Caki2 (cell line): ENCODE measurements at regions not wholly inside any gene's neighbourhood (a gene's known extent, or its start where the extent isn't known, plus 50 kb on each side); places are given as distances from the start of the nearest gene placed in this dataset.

Experiments used
- DNase-seq: peaks from one replicate; pipeline ENCODE4 v3.0.0-alpha.2; 2015; ENCODE audit warnings: low read depth
- in situ Hi-C: cut with HindIII; loops from 2 replicates; pipeline ENCODE4 v1.10.0; 2016; ENCODE audit warnings: low sequenced_read_pairs, low pct_unique_long_range_greater_than_20kb, mixed read lengths

DNA sequence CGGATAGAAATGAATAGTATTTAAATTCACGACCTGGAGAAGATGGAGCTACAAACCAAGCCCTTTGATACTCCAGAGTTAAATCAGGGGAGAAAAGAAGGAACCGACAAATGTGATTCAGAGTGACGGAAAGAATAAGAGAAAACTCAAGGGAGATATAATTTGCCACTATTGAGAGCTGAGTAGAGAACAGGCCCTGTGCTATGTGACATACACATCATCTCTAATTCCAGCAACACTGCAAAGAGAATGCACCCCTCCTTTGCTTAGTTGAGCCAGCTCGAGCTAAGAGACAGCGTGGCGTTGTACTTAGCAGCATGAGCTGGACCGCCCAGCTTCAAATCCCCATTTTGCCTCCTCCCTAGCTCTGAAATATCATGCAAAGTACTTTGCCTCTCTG is 266.4 kb upstream of the TENM3 start:
- in situ Hi-C loops: no loop called here
- DNase-seq: no peak

DNA sequence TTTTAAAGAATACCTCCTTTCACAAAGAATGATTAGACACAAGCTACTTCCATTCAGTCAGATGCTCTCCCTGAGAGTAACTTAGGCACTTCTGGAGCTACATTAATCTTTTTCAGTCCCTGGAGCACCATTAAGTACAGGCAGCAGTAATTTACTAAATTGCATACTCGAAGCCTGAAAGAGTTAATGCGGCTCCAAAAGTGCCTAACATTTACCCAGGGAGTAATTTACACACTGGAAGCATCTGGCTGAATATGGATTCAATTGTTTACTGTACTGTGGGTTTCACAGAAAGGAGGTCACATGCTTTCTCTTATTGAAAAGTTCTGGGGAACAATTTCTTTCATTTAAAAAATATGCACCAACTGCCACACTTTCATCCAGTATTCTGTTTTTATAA is 260.8 kb upstream of the TENM3 start:
- no peak for DNase-seq
- in situ Hi-C loops: no loop called here

DNA sequence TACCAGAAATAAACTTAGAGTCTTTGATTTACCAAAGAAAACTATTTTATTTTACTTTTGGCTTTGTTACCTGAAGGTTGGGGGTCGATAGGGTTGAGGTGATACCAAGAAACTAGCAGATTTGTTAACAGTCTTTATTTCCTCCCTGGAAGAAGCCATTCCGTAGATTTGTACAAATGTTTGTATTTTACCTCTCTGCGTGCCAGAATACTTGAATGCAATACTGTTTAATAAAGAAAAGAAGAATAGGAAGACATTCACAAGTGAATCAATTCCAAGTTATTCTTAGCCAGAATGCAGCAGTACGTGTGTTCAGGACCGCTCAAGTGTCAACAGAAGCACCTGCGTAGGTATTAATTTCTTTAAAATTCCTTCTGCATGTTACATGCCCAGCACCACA is 260.3 kb upstream of the TENM3 start:
- DNase-seq: no peak
- in situ Hi-C loops: no loop called here

DNA sequence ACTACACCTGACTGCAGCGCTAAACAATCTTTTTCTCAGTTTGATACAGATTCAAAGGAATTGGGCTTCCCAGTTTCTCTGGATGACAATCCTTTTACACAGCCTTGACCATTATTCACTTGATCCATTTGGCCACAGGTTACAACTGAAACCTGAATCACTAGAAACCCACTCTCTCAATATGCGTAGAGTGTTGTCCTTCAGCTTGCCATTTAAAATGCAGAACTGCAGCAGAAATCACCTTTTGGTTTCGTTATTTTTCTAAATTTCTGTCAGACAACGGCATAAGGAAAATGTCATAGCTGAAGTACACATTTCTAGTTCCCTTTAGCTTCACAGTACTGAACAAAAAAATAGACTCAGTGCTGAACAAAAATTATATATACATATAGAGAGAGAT is 255.8 kb upstream of the TENM3 start:
- in situ Hi-C loops: no loop called here
- no peak for DNase-seq

DNA sequence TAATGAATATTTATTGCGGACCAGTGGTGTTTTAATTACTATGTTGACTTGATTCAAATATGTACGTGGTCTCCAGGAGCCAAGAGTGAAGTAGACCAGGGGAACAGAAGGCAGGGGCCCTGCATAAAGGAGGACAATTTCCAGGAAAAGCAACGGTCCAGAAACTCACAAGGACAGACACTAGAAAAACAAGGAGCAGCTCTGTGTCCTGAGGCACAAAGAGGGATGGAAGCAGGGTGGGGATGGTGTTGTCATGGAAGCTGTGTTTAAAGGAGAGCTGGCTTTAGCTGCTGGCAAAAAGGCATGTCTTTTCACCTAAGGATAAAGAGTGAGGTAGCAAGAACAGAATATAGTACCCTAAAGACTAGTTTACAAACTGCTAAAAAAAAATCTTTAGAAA is 254.1 kb upstream of the TENM3 start:
- DNase-seq: no peak
- in situ Hi-C loops: no loop called here

DNA sequence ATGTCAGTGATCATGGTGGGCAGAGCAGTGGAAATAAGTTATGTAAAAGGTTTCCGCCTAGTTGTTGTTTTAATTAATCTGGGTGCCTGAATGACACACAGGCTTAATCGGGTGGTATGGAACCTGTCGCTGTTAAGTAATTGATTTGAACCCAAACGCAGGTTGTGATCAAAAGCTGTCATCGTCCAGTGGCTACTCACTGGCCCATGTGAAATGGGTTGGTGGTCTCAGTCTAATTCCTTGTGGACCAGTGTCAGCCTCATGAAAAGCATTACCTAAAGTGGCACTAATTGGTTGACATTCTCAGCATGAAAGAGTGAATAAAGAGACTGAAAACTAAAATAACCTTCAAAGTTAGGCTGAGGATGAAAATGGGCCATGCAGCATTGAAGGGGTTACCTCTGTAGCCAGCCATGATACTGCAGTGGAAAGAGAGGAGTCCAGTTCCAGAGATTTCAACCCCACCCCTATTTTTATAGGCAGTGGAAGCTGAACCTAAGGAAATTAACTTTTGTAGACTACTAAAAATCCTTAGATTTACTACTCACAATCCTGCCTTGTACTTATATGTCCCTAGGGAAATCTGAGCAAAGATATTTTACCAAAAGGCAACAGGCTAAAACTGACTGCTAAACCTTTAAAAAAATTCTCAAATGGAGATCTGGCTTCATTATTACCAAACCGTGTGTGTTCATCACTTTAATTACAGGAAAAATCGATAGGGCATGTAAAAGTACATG is 251.7 kb upstream of the TENM3 start:
- in situ Hi-C loops: no loop called here
- no peak for DNase-seq

DNA sequence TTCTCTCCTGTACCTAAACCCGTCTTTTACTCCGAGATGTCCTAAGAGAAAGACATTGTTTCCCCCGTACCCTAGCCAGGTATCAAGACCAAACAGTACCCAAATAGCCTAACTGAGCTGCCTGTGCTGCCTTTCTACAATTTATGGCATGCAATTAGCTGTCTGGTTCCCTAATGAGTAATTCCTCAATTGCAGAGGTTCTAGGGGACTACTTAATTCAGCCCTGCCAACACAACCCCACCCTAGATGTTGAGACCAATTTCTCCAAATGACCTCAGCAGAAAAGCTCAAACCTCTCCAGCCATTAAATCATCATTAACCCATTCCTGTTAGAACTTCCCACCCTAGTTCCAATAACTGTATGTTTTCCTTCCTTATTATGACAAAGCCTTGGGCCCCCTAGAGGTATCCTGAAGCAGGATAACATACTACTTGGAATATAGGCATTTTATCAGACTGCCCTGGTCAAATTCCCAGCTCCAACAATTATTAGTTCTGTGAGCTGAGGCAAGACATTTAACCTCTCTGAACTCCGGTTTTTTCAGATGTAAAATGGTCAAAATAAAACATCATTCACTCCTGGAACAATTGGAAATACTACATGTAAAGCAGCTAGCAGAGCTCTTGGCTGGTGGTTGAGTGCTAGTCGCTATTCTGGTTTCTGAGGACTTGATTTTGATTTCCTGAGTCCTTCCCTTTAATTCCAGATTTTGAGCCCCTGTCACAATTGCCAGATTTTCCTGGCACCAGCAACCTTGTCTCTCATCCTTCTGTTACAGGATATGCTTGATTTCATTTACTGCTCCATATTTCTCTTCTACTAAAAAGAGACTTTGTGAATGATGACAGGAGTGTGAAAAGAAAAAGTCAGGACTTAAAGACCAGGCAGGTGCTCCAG is 244.6 kb upstream of the TENM3 start:
- in situ Hi-C loops: no loop called here
- no peak for DNase-seq

DNA sequence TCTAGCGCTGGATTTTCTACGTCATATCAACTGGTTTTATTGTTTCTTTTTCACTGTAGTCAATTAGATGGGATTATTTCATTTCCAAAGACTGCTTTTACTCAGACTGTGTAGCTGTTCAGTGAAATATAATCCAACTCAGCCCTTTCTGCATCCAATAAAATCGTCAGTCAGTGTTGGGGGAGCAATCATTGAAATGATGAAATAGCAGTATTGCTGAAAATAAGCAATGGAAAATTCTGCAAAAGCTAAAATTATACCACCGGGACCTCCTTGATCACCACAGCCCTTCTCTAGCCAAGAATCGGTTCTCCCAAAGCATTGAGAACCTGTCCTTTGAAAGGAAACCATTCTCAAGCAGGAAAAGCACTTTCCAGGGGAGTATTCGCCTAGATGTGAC is 243.1 kb upstream of the TENM3 start:
- DNase-seq: no peak
- in situ Hi-C loops: no loop called here

DNA sequence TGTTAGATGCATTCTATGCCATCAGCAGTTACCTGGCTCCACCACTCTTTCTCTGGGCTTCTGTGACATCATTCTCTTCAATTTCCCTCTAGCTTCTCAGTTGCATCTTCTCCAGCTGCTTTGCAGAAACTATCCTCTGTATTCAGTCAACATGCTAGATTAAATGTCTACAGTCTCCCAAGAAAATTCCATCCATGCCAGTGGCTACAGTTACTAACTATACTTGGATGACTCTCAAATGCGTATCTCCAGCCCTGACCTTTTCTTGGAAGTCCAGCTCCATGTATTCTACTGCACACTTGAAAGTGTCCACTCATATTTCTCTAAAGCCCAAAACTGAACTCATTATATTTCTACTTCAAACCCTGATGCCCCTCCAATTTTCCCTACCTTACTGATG is 232.3 kb upstream of the TENM3 start:
- in situ Hi-C loops: no loop called here
- DNase-seq: no peak

DNA sequence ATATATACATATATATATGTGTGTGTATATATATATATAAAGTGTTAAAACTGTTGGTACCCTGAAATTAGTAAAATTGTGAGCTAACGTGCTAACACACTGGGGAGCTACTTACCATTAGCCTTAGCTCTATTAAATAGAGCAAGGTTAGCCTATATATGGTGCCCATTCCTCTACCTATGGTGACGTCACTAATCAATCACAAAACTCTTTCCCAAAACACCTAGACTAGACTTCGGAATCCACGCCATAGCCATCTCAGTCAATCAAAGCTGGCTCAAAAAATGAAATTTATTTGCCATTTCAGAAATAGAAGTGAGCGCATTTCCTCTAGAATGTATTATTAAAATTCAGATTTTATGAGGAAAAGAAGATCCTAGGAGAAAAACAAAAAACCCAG is 229.0 kb upstream of the TENM3 start:
- in situ Hi-C loops: no loop called here
- no peak for DNase-seq

DNA sequence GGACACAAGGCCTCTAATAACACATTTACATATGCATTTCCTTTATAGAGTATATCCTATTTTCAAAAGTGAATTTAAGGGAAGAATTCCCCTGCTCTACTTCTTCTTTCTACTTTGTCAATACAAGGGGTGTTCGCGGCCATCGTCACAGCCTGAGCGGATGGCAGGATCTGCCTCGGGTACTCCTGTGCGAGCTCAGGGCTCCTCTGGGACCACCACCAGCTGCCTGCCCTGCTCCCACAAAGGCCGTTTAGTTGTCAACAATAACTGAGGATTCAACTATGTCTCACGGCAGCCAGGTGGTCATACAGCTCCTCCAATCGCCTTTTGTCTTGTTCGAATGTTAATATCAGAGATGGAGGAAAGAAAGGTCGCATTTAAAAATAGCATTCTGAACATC is 228.2 kb upstream of the TENM3 start:
- no peak for DNase-seq
- in situ Hi-C loops: no loop called here

DNA sequence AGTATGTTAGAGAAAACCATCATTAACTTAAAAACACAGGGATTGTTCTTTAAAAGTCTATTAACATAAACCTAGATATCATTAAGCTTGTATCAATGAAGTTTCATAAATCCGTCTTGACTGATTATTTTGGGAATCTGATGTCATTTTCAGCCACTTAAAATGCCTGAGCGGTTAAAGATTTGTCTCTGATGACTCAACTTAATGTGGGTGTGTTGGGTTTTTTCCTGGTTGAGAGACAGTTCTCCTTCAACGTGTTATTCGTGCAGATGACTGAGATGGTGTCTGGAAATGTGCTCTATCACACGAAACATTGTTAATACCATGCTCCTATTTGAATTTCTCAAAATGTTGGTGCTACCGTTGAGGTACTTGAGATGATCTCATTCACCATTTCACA is 227.3 kb upstream of the TENM3 start:
- in situ Hi-C loops: no loop called here
- peak; percentile 64 for DNase-seq

DNA sequence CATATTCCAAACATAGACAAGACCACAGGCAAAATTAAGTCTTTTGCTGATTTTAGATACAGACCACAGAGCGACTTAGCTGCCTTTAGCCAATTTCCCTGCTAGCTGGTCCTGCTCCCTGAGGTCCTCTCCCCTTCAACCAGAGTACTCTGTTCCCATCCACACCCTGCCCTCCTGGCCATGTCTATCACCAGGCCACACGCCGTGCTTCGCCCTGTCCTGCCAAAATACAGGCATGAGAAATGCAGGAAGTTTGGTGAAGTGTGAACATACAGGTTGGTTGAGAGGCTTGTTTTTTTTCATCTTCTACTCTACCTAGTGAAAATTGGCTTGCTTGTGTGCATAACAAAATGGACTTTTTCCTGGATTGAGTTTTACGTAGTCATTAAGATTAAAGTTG is 226.2 kb upstream of the TENM3 start:
- in situ Hi-C loops: no loop called here
- DNase-seq: no peak

DNA sequence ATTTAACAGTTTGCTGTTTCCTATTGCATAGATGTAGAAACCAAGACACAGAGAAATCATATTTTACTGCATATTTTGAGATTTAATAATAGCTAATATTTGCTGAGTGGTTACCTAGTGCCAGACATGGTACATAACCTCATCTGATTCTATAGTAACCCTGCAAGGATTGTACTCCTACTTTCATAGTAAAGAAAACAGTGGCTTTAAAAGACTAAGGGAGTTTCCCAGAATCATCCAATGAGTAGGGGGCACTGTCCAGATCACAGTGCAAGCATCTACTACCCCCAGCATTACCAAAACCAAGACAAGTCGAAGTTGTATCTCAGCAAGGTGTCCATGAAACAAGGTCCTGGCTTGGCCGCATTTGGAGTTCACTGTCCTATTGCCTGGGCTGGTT is 224.5 kb upstream of the TENM3 start:
- in situ Hi-C loops: no loop called here
- no peak for DNase-seq

DNA sequence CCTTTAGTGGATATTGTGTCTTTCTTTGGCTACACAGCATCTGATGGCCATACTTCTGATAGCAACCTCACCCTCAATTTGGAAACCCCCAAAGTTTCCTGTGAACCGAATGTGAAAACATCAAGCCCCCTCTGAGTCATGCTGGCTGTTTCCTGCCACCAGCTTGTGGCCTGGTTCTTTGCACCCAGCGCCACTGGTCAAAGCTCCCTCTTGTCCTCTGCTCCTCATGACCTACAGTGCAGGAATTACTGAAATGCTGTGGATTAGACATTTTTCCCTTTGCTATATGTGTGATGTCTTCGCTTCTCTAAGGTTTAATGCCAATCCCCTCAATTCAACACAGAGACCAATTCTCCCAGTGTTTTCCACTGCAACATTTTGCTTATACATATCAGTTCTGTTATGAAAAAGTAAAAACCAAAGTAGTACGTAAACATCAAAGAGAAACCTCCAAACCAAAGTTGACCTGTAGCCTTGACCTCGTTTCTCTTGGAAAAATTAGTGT is 224.0 kb upstream of the TENM3 start:
- in situ Hi-C loops: no loop called here
- DNase-seq: no peak

DNA sequence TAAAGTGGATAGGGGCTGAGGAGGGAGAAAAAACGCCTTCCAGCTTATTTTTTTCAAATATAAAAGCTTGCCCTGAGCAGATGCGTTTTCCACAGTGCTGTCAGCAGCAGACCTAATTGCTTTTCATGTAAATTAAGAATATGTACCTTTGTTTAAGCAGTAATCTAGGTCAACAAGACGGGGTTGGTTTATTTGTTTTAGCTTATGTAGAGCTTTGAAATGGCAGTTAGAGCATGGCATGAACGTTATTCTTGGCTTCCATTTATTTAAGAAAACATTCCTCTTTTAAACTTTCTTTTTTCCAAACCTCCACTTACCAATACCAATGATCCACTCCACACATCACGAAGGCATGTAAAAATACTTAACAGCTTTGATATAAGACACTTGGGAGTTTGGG is 220.3 kb upstream of the TENM3 start:
- in situ Hi-C loops: no loop called here
- no peak for DNase-seq

DNA sequence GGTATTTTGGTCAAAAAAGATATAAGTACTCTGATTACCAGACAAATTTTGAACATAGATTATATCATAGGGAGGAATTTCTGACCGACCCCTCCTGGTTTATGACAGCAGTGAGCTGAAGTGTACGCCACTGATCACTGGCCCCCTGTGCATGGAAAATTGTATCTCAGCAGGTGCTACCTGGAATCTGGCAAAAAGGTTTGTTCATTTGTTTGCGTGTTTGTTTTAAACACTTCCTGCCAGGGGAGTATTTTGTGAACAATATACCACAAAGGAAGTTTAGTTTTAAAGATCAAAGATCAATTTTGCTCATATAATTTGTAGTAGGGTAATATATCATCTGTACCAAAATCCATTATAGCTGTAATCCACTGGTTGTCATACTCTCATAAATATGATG is 219.7 kb upstream of the TENM3 start:
- in situ Hi-C loops: no loop called here

DNA sequence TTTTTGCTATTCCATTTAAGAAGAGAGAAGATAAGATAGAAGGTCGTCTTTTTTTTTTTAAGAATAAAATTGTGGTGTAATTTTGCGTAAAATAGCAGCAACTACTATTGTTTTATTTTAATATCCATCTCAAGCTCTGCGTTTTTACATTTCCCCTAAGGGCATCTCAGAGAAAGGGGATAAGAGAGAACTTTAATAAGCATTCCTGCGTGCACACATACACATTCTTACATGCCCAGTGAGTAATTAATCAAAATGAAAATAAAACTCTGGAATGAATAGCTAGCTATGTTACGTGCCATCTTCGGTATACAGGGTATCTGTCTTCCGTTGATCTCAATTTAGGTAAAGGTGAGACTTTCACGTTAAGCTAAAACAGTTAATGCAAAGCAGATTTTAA is 200.3 kb upstream of the TENM3 start:
- DNase-seq: no peak
- in situ Hi-C loops: no loop called here

More for the DNA sequence above, 219.7 kb upstream of the TENM3 start:
- DNase-seq: no peak

DNA sequence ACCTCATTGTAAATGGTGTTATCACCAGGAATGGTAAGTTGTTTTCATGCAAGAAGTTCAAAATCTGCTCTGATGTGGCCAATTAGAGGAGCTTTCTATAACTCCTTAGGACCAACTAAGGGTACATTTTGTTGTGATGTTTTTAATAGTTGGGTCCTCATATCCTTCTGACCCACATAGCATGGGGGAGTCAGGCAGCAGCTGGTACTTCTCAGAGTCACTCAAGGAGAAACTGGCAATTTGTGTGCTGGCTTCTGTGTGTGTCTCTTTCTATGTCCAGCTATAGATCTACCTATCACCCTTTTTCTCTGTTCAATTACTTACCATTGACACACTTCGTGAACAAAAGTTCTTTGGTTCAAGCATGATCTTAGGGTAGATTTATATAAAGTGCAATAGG is 194.3 kb upstream of the TENM3 start:
- in situ Hi-C loops: no loop called here
- DNase-seq: no peak

DNA sequence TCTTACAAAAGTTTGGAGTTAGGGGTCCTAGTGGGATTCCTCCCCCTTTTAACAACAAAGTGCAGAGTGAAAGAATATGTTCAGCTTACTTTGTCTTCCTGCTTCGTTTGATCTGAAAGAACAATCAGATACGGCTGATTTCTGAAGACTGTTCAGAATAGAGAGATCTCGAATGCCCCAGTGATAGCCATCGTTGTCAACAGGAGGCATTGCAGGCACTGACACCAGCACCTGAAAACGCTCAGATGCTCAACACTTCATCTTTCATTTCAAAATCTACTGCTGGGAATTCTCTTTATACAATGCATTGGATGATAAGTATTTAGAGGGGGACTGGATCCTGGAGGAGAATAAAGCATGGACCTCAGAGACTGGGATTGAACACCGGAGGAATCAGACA is 186.3 kb upstream of the TENM3 start:
- in situ Hi-C loops: no loop called here
- no peak for DNase-seq
